ENCODE measurements at regions not wholly inside any gene's neighbourhood (a gene's known extent, or its start where the extent isn't known, plus 50 kb on each side); places are given as distances from the start of the nearest gene placed in this dataset.

DNA sequence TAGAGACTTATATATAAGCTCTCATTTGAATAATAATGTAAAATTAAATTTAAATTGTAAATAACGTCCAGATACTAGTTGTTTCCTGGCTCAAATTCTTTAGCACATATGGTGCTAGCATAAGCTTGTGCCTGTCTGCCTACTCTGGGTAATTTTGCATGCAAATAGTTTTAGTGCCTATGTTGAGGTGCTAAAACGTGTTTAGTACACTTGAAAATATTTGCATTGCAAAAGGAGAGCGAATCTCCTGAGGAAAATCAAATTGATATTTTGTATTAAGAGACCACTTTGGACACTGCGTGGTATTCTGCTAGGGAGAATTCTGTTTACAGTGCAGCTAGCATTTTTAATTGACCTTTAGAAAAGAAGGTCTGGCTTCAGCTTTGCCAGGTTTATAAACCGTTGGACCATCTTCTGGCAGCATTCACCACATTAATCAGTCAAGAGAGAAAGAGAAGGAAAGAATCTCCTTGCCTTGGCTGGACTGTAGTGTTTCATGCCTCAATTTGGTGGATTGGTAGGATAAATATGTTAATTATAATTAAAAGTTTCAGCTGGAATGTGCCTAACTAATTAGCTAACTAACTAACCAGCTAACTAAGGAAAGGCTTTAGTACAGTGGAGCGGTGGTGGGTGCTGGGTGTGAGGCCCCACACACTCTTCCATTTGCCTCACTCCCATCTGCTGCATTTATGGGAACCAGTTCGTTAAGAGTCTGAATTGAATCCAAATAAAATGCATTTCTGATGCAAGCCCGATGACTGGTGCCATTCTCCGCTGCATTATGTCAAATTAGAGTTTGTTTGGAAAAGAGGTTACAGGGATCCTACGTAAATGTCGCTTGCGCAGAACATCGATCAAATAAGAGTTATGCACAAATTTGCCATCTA, 150.1 kb upstream of the MPDZ start:
- DNase-seq: no peak
- intact Hi-C loops (cut with DNase I): loop anchor here (2.0 to 10.0 kb wide), 3 partner anchors 255 to 993 kb away; no protein-coding TSS in a partner anchor

- intact Hi-C loops (cut with DNase I): loop anchor here (2.0 to 5.0 kb wide), 2 partner anchors 972 to 994 kb away; no protein-coding TSS in a partner anchor
Observed at GRCh38 chr9:13428766-13429165, 149.3 kb upstream of the MPDZ start.

GRCh38 chr9:13427587-13427986, 148.1 kb upstream of the MPDZ start:
- intact Hi-C loops (cut with DNase I): loop anchor here (5.0 kb wide), 1 partner anchor 995 kb away; no protein-coding TSS in a partner anchor
- peak in 11 of 42 donors; percentile 14 to 75 (median 49) for DNase-seq

More at GRCh38 chr9:13428766-13429165, 149.3 kb upstream of the MPDZ start:
- no peak for DNase-seq

DNA sequence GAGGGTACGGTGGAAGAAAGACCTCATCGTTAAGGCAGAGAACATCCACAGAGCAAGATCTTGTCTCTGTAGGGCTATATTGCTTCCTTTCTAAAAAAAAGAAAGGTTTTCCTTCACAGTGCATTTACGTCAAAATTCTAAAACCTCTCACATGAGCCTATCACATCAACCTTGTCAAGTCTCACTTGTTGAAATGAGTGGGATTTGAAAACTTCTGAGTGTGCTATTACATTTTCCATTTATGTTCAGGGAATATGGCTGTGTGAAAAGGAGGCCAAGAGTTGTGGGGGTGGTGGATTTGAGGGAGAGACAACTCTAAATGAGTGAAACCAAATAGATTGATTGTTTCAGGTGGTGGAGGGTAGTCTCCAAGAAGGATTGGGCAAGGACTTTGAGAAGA, 147.1 kb upstream of the MPDZ start:
- no peak for DNase-seq
- intact Hi-C loops (cut with DNase I): loop anchor here (5.0 kb wide), 1 partner anchor 996 kb away; no protein-coding TSS in a partner anchor

GRCh38 chr9:13424872-13425271, 145.4 kb upstream of the MPDZ start:
- DNase-seq: no peak
- intact Hi-C loops (cut with DNase I): loop anchor here (5.0 kb wide), 1 partner anchor 997 kb away; no protein-coding TSS in a partner anchor

- intact Hi-C loops (cut with DNase I): no loop called here
Observed at GRCh38 chr9:13424204-13424603, 144.7 kb upstream of the MPDZ start.

DNA sequence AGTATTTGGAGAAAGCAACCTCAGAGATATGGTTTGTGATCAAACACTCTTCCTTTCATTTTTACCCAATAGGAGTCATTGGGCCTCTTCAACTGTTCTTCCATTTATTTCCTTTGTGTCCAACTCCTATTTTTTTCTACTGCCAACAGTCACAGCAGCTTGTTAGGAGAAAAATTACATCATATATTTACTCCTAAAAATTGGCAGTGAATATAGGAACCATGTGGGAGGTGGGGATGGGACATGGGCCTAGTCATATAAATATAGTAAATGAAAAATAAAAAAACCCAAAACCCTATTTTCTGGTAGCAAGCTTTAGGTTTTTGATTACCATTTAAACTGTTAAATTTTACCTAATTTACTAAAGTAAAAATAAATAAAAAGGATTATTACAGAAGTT, 134.9 kb upstream of the MPDZ start:
- DNase-seq: no peak
- intact Hi-C loops (cut with DNase I): no loop called here

More at GRCh38 chr9:13424204-13424603, 144.7 kb upstream of the MPDZ start:
- DNase-seq: no peak

GRCh38 chr9:13412331-13412730, 132.8 kb upstream of the MPDZ start:
- intact Hi-C loops (cut with DNase I): no loop called here
- DNase-seq: peak in 1 of 42 donors; percentile 19

DNA sequence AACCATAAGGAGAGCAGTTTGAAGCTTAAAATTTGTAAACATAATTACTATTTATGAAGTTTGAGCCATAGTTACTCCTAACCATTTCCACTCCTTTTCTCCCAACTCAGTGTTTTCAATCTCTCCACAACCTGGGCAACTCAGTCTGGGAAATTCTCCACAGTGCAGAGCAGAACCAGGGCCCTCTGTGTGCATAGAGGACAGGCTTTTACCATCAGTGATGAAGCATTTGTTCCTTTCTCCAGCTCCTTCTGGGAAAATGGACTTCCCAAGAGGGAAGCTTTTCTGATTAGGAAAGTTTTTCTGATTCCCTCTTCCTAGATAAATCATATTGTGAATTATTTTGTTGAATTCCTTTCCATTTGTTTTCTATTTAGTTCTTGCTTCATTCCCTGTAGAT, 132.3 kb upstream of the MPDZ start:
- no peak for DNase-seq

GRCh38 chr9:13410566-13411031, 131.1 kb upstream of the MPDZ start:
- intact Hi-C loops (cut with DNase I): no loop called here
- DNase-seq: no peak

More for the DNA sequence above, 132.3 kb upstream of the MPDZ start:
- intact Hi-C loops (cut with DNase I): no loop called here

GRCh38 chr9:13397661-13398060, 118.2 kb upstream of the MPDZ start:
- DNase-seq: no peak
- intact Hi-C loops (cut with DNase I): no loop called here

DNA sequence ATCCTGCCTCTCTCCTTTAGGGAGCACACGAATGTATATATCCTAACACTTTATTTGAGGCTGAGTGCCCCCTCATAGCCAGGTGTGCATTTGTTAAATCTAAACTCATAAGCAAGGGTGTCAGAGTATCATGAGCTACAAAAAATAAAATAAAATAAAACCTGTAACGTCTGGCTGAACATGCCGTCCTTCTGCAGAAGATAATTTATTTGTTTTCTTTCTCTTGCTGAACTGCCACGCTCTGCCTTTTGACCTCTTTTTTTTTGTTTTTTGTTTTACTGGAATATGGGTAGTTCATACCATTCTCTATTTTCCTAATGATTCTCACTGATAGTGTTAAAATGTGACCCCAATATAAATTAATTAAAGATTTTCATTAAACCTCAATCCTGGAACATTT, 117.7 kb upstream of the MPDZ start:
- no peak for DNase-seq
- intact Hi-C loops (cut with DNase I): no loop called here

GRCh38 chr9:13396418-13396817, 116.9 kb upstream of the MPDZ start:
- intact Hi-C loops (cut with DNase I): no loop called here
- no peak for DNase-seq

GRCh38 chr9:13395156-13395555, 115.7 kb upstream of the MPDZ start:
- no peak for DNase-seq
- intact Hi-C loops (cut with DNase I): no loop called here

DNA sequence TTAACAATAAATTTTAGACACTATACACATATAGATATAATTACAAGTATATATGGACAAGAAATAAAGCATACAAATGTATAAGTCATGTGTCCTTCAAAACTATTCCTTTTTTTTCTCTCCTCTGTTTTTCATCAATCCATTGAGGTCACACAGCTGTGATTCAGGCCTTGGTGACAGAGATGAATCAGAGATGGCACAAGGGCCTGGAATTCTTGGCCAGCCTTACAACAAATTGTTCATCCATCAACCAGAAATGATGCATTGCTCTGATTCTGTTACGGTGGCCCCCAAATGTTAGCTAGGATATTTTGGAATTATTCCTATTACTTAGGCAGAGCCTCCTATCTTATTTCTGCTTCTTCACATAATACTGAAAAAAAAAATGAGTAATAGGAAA, 108.7 kb upstream of the MPDZ start:
- DNase-seq: peak in 2 of 42 donors; percentile 4 to 57
- intact Hi-C loops (cut with DNase I): no loop called here

GRCh38 chr9:13387734-13388067, 108.2 kb upstream of the MPDZ start:
- intact Hi-C loops (cut with DNase I): no loop called here
- no peak for DNase-seq

GRCh38 chr9:13386935-13387733, 107.6 kb upstream of the MPDZ start:
- intact Hi-C loops (cut with DNase I): no loop called here
- DNase-seq: no peak

GRCh38 chr9:13386316-13386715, 106.8 kb upstream of the MPDZ start:
- no peak for DNase-seq

GRCh38 chr9:13383855-13384254, 104.4 kb upstream of the MPDZ start:
- DNase-seq: no peak
- intact Hi-C loops (cut with DNase I): no loop called here

More at GRCh38 chr9:13386316-13386715, 106.8 kb upstream of the MPDZ start:
- intact Hi-C loops (cut with DNase I): no loop called here

DNA sequence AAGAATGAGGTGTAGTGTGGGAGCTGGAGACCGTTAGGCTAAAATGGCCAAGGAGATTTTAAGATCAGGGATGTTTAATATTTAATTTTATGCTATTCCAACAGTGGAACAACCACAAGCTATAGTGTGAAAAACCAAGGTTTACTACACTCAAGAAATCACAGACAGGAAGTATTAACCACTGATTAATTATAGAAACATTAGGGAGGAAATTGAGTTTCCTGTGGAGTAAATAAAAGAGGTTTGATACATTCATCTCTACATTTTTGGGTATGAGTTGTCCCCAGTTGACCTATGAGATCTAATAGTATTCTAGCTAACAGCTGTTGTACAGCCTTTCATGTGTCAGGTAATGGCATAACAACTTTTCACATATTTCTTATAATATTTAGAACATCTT, 103.7 kb upstream of the MPDZ start:
- intact Hi-C loops (cut with DNase I): no loop called here
- DNase-seq: no peak

Data from head of caudate nucleus (tissue), 42 donors.